Left lobe of liver (tissue), 2 donors: ENCODE measurements at regions not wholly inside any gene's neighbourhood (a gene's known extent, or its start where the extent isn't known, plus 50 kb on each side); places are given as distances from the start of the nearest gene placed in this dataset.
"Not testable (repeated sequence)": the region's sequence is repeated elsewhere in the genome, so short reads cannot be mapped to it uniquely, and the experiment has no call there.

Experiments
- ATAC-seq: fragments of 200-7000 bp; cut with Tn5 transposase; one replicate; pipeline ENCODE4 v1.9.1; 2020; ENCODE audit warnings: mild to moderate bottlenecking, moderate library complexity
- DNase-seq: peaks from one replicate; pipeline ENCODE4 v3.0.0-alpha.2; 2020; ENCODE audit warnings: low spot score
- donor health status: DM: no; HTN: no; CAD: no; lungs with moderate emphysema.
- donor health status: DM: no; HTN: yes; CAD: no.

DNA sequence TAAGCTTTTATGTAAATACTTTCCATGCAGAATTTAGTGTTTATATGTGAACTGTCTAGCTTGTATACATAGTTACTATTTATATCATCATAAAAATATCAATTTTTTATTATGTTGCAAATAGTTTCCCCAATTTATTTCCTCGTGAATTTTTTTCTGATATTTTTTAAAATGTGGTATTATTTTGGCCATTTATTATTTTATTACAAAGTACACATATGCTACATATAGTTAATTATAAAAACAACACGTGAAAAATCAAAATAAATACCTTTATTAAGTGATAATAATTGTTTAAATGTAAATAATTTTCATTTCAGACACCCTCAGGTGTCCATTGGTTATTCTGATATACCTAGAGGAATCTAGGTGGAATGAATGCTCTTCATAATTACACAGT lies 1394.9 kb upstream of the PRR20A start:
- no peak for ATAC-seq

DNA sequence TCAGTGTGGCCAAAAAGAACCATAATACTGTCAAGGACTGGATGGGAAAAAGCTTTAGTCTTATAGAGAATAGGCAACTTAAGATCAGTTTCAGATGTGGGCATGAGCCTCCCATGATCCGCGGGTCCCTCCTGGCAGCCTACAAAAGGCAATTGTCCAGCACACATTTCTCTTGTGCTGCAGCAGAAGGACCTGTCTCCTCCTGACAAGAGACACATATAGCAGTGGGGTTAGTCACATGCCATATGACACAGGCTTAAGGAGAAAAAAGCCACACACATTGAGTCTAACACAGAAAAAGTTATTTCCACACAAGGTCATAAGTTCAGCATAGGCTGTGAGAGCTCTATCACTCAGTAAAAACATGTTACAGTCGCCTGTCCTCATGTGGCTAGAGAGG lies 1378.7 kb upstream of the PRR20A start:
- ATAC-seq: peak; percentile 21

More for the DNA sequence above, 1394.9 kb upstream of the PRR20A start:
- DNase-seq: no peak

DNA sequence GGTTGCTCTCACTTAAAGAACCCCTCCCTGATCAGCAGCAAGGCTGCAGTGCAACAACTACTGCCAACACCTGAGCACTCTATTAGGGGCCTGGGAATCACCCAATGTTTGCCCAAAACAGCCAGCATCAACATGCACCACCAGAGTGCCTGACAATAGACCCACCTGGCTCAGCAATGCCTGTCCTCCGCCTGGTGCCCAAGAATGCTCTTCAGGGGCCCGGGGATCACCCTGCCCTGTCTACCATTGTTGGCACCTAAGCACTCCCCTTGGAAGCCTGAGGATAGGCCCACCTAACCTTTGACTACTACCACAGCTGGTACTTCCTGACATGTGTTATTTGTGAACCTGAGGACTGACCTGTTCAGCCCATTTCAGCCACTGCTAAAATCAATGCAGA lies 1363.1 kb upstream of the PRR20A start:
- no peak for DNase-seq
- no peak for ATAC-seq

More for the DNA sequence above, 1378.7 kb upstream of the PRR20A start:
- DNase-seq: no peak

DNA sequence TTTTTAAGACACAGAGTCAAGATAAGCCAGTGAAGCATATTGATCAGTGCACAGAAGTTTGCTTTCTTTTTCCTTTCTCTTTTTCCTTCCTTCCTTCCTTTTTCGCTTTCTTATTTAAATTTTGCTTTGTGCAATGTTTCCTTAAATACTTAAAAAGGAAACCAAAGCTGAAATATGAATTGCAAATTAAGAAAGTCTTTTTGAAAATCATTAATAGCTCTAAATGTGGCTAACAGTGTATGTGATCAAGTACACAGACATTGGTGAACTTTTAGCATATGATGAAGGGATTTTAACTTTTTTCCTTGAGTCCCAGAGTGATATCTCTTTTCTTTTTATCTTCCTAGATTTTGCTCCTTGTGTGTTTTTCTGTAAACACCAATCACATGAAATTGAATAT lies 1356.9 kb upstream of the PRR20A start:
- ATAC-seq (no peak), DNase-seq (no peak)

DNA sequence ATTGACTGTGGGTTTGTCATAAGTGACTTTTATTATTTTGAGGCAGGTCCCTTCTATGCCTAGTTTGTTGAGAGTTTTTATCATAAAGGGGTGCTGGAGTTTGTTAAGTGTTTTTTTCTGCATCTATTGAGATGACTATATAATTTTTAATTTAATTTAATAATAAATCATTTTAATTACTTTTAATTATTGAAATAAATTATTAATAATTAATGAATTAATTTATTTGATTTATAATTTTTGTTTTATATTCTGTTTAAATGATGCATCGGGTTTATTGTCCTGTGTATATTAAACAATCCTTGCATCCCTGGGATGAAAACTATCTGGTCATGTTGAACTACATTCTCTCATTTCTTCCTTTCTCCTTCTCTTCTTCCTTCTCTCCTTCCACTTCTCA lies 1352.2 kb upstream of the PRR20A start:
- DNase-seq (no peak), ATAC-seq (no peak)

DNA sequence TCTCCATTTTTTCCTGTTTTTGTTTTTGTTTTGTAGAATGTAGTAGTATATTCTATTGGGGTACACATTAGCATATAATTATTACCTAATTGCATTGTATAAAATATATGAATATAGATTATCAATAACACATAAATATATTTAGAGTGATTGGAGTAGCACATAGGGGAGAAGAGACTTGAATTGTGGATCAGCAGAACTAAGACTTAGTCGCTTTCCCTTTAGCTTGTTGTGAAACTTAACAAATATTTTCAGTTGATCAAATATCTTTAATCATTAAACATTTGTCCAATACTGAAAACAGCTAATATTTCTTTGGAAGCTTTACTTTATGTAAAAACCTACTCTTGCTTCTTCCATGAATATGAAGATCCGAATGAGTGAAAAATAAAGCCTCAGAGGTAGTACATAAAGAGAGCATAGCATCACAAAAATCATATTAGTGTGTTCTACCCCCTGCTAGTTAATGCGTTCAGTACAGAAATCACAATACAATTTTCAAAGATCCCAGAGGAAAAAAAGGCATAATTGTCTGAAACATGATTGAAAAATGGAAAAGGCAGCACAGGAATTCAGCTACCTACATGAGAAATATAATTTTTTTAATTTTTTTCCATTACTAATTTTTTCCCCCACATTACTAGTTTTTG lies 1348.0 kb upstream of the PRR20A start:
- ATAC-seq (peak; percentile 37), DNase-seq (no peak)

DNA sequence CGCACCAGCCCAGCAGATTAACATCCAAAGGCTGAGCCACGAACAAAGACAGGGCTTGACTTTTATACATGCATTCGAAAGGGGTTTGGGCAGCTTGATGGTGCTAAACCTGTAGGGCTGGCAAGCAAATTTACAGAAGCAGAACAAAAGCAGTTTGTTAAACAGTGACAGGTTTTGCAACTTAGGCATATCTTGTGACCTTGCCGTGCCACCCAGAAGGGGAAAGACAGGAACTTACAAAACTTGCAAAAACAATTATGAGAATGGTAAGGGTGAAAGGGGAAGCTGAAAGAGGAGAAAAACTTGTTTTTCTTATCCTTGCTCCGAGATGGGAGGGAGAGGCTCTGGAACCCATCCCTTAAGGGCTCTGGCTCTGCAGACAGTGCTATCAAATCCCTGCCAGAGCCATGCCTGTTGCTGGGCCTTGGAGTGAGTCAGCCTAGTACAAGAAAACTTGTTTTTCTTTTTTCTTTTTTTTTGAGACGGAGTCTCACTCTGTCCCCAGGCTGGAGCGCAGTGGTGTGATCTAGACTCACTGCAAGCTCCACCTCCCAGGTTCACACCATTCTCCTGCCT lies 1325.2 kb upstream of the PRR20A start:
- ATAC-seq: peak; percentile 76
- peak; percentile 46 for DNase-seq

DNA sequence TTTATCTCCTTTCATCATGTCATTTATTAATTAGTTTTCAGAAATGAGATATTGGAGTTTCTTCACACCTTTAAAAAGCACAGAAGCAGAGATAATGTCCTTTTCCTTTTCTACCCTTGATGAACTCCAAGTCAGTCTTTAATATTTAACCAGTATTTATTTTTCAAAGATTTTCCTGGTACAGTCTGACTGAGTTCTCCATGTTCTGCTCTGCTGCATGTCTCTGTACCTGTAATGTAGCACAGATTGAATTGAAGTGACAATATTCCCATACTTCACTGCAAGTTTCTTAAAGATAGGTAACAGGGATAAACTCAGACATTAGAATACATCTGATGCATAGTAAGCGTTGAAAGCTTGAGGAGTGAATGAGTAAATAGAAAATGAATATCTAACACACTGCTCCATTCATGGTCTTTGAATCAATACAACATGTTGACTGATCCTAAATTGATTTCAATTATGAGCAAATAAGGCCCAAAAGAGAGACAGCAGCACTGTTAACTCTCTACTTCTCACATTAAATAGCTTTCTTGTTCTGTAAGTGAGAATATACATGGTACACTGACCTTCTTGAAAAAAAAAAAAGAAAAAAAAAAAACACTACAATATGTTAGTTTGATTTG lies 1323.6 kb upstream of the PRR20A start:
- DNase-seq (no peak), ATAC-seq (peak; percentile 88)

DNA sequence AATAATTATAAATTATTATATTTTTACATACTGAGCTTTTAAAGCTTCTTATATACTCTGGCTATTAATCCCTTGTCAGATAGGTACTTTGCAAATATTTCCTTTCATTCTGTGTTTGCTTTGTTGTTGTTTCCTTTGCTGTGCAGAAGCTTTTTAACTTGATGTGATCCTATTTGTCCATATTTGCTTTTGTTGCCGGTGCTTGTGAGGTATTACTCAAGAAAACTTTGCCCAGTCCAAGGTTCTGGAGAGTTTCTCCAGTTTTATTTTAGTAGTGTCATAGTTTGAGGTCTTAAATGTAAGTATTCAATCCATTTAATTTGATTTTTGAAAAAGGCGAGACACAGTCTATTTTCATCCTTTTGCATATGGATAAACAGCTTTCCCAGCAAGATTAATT lies 1319.9 kb upstream of the PRR20A start:
- no peak for DNase-seq
- ATAC-seq: peak; percentile 51

DNA sequence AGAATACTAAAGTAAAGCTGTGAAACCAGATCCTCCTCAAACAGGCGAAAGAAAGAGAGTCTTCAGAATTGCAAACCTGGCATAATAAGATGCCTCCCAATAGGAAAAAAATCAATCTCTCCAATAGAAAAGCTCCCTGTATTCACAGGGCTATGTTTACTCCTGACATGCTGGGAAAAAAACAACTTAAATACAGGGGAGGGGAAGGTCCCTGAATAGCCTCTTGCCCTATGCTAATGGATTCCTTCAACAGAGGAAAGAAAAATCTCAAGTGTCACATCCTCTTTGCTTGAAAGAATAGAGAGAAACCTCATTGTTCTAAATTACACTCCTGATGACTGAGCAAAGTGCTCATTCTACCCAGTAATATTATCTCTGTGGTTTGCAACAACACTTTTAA lies 1271.1 kb upstream of the PRR20A start:
- DNase-seq (no peak), ATAC-seq (no peak)

DNA sequence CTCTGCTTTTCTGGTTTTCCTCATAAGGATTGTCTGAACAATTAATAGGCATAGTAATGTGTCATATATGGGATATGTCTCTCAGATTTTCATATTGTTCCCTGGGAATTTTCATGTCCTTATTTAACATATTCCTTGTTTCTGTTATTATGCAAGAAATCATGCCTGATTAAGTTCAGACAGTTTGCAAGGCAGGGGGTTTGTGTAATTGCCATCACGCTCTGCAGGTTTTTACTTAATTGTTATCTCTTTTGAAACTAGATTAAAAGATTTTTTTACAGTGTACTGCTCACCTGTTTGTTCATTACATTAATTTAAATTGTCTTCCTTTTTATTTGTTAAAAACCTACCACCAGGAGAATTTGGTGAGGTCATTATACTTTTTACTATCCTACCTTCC lies 1253.2 kb upstream of the PRR20A start:
- DNase-seq (no peak), ATAC-seq (no peak)

DNA sequence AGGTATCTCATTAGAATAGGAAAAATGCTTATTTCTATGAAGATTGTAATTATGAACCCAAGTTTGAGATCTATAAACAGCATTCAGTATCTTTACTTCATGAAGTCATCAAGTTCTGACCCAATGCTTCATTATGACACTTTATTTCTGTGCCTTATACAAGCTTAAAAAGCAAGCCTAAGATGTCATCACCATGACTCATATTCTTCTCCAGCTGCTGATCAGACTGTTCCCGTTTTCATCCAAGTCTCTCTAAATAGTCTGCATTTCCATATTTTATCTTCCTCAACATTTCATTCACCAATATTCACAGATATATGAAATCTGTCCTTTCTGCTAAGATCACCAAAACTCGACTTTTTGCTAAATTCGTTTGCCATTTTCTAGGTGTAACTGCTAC lies 1247.2 kb upstream of the PRR20A start:
- ATAC-seq (no peak), DNase-seq (no peak)

DNA sequence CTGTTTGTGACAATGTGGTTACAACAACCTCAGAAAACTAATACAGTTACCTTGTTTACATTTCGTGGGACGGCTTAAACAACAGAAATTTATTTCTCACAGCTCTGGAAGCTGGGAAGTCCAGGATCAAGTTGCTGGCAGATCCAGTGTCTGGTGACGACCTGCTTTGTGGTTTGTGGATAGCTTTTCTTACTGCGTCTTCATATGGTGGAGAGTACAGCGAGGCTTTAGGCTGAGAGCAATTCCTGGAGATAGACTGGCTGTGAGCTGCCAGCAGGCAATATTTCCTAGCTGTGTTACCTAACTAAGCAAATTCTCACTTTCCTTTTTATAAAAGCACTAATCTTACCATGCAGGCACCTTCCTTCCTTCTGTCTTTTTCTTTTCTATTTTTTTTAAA lies 1203.5 kb upstream of the PRR20A start:
- ATAC-seq (no peak), DNase-seq (no peak)

DNA sequence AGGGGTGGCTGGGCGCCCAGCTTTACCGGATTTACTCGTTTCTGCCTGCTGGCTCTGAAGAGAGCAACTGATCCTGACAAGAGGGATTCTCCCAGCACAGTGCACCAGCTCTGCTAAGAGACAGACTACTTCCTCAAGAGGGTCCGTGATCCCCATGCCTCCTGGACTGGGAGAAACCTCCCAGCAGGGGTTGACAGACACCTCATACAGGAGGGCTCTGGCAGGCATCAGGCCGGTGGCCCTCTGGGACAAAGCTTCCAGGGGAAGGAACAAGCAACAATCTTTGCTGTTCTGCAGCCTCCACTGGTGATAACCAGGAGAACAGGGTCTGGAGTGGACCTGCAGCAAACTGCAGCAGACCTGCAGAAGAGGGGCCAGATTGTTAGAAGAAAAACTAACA lies 1192.5 kb upstream of the PRR20A start:
- ATAC-seq (no peak), DNase-seq (no peak)

DNA sequence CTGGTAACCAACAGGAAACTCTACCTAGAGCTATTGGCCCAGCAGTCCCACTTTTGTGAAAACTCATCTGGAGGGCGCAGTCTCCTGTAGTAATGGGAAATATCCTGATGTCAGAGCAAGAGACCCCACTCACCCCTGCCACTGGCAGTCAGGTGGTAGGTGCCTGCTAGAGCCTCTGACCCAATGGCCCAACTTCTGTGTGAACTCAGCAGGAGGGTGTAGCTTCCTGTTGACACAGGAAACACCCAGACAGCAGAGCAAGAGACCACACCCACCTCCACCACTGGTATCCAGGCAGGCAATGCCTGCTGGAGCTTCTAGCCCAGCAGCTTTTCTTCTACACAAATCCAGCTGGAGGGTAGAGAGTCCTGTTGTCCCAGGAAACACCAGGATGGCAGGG lies 1176.8 kb upstream of the PRR20A start:
- DNase-seq: no peak
- ATAC-seq: no peak

DNA sequence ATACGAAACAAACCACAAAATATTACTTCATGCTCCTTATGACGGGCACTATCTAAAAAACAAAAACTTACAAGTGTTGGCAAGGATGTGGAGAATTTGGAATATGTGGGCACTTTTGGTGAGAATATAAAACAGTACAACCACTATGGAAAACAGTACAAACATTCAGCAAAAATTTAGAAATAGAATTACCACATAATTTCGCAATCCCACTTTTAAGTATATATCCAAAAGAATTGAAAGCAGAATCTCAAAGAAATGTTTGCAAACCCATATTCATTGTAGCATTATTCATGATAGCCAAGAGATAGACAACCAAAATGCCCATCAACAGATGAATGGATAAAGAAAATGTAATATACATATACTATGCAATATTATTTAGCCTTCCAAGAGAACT lies 1173.7 kb upstream of the PRR20A start:
- ATAC-seq: no peak
- no peak for DNase-seq

DNA sequence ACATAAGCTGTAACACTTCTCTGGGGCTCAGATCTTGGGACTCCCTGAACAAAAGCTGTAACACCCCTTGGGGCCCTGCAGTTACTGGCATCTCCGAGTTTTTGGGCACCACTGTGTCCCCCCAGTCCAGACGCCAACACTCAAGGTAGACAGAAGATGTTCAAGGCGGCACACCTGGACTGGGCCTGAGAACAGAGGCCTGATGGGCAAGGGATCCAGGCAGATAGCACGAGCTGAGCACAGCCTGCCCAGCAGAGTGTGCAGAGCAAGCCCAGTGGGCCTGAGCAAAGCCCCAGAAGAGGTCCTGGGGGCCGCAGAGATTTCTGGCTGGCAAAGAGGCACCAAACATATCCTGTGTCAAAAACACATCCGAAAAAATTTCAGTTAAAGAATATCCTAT lies 1163.3 kb upstream of the PRR20A start:
- DNase-seq (no peak), ATAC-seq (no peak)

DNA sequence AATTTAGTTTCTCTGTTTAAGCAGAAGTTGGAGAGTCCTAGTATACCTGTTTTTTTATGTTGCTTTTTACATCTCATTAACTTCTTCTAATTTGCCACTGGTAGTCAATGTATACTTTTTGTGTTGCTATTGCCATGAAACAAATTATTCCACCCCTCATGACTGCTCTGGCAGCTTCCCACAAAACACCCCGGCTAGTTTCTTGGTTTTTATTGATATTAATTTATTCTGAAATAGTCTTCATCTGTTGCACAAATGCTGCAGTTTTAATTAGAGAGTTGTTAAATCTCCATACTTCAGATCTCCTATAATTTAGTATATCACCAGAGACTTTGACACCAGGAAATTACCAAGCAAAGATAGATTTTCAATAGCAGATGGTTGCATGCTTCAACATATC lies 1159.3 kb upstream of the PRR20A start:
- ATAC-seq: no peak
- no peak for DNase-seq

DNA sequence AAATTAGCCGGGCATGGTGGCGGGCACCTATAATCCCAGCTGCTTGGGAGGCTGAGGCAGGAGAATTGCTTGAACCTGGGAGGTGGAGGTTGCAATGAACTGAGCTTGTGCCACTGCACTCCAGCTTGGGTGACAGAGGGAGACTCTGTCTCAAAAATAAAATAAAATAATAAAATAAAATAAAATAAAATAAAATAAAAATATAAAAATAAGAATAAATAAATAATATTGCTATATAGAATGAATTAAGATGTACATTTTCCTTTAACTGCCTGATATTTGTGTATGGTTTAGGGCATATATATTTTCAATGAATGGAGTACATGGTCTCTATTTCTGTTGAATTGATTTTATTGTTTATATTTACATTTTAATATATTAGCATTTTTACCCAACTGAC lies 1156.7 kb upstream of the PRR20A start:
- ATAC-seq, DNase-seq: not testable (repeated sequence)

DNA sequence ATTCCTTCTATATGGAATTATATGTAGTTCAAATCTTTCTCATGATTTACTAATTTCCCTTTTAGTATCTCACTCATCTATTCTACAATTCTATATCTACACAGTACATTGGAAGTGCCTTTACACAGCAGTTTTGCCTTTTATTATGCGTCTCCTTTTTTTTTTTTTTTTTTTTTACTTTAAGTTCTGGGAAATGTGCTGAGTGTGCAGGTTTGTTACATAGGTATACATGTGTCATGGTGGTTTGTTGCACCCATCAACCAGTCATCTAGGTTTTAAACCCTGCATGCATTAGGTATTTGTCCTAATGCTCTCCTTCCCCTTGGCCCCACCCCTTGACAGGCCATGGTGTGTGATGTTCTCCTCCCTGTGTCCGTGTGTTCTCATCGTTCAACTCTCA lies 1150.1 kb upstream of the PRR20A start:
- DNase-seq (no peak), ATAC-seq (no peak)

DNA sequence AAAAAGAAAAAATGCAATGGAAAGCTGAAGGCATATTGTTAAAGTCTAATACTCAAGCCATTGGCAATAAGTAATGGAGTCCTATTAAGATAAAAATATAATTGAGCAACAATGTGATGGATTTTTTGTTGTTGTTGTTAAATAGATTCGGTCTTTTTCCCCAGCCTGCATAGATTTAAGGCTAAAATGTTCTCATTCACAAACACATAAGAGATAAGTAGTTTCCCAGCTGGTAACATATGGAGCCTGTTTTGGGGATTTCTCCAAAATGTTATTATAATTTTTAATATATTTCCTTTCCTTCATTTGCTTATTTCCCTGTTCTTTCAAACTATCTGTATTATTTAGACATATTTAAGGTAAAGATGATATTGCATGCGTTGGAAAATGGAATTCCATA lies 1149.1 kb upstream of the PRR20A start:
- ATAC-seq (no peak), DNase-seq (no peak)

DNA sequence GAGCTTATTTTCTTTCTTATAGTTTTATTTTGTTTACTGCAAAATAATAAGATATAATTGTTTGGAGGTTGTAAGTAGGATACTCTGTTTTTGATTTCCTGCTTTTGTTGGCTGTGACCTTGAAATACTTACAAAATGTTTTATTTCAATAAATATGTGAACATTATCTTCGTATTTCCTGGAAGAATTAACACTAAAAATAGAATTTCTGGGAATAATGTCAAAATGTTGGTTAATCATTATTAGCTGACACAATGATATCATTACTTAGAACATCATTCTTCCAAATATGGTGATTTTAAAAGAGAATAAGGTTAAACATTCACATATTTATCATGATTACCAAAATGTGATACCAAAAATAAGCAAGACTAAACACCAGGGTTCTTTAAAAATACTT lies 1148.6 kb upstream of the PRR20A start:
- ATAC-seq (no peak), DNase-seq (no peak)

DNA sequence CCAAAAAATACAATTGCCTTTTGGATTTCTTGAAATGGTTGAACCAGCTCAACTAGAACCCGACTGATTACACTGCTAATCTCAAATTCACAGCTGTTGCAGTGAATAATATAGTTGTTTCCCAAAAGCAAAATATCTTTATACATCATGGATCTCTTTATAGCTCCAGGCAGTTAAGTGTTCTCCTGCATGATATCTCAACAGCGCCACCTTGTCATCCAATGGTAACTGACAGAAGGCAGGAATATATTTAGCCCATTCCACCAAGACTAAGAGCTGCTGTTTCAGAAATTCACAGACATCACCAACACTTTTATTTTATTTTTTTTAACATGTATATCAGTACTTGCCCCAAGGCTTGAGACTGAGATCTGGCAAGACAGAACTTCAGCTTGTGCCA lies 1141.0 kb upstream of the PRR20A start:
- ATAC-seq: peak; percentile 52
- no peak for DNase-seq
